ENCODE measurements at regions not wholly inside any gene's neighbourhood (a gene's known extent, or its start where the extent isn't known, plus 50 kb on each side); places are given as distances from the start of the nearest gene placed in this dataset.
A peak's percentile ranks its signal among the peaks of the same experiment; 100 is the strongest.
"Not testable (repeated sequence)": the region's sequence is repeated elsewhere in the genome, so short reads cannot be mapped to it uniquely, and the experiment has no call there.

- no peak for DNase-seq
Measured at GRCh38 chr1:232579958-232580941, 49.7 kb downstream of the SIPA1L2 start.

- no peak for DNase-seq
Measured at GRCh38 chr1:232579466-232579865, 50.5 kb downstream of the SIPA1L2 start.

GRCh38 chr1:232578651-232579195 is 51.2 kb downstream of the SIPA1L2 start:
- no peak for DNase-seq

- no peak for DNase-seq
Measured at GRCh38 chr1:232577772-232578171, 52.2 kb downstream of the SIPA1L2 start.

GRCh38 chr1:232576537-232576936 is 53.4 kb downstream of the SIPA1L2 start:
- DNase-seq: no peak

- DNase-seq: no peak
Measured at GRCh38 chr1:232575763-232576040, 54.2 kb downstream of the SIPA1L2 start.

- DNase-seq: no peak
Measured at GRCh38 chr1:232574889-232575762, 54.8 kb downstream of the SIPA1L2 start.

GRCh38 chr1:232574077-232574476 is 55.9 kb downstream of the SIPA1L2 start:
- DNase-seq: no peak

- peak; percentile 44 for DNase-seq
Measured at GRCh38 chr1:232571523-232571922, 58.4 kb downstream of the SIPA1L2 start.

- no peak for DNase-seq
Measured at GRCh38 chr1:232570007-232570406, 59.9 kb downstream of the SIPA1L2 start.

GRCh38 chr1:232569554-232569921 is 60.4 kb downstream of the SIPA1L2 start:
- not testable (repeated sequence) for DNase-seq

- DNase-seq: no peak
Measured at GRCh38 chr1:232568906-232569553, 60.9 kb downstream of the SIPA1L2 start.

GRCh38 chr1:232568331-232568852 is 61.5 kb downstream of the SIPA1L2 start:
- DNase-seq: peak; percentile 30

GRCh38 chr1:232566093-232566492 is 63.8 kb downstream of the SIPA1L2 start:
- no peak for DNase-seq

- DNase-seq: no peak
Measured at GRCh38 chr1:232562855-232563510, 67.0 kb downstream of the SIPA1L2 start.

GRCh38 chr1:232561381-232561780 is 68.6 kb downstream of the SIPA1L2 start:
- DNase-seq: no peak

GRCh38 chr1:232560940-232561339 is 69.0 kb downstream of the SIPA1L2 start:
- DNase-seq: no peak

GRCh38 chr1:232558954-232559353 is 71.0 kb downstream of the SIPA1L2 start:
- DNase-seq: no peak

GRCh38 chr1:232557502-232558191 is 72.3 kb downstream of the SIPA1L2 start:
- DNase-seq: no peak

- no peak for DNase-seq
Measured at GRCh38 chr1:232557096-232557495, 72.8 kb downstream of the SIPA1L2 start.

- DNase-seq: no peak
Measured at GRCh38 chr1:232556351-232556750, 73.6 kb downstream of the SIPA1L2 start.

All from fibroblast of skin of abdomen (primary cell).